ENCODE measurements at regions not wholly inside any gene's neighbourhood (a gene's known extent, or its start where the extent isn't known, plus 50 kb on each side); places are given as distances from the start of the nearest gene placed in this dataset.

GRCh38 chr18:72273025-72273424 is 271.1 kb downstream of the CBLN2 start:
- Histone ChIP-seq H3K36me3 (ENCODE audit: control insufficient read depth in 2 of 2, insufficient read depth in 2 of 2, low read length in 2 of 2) (no peaks in the 10 kb centered on the region), H3K27ac (ENCODE audit: low read length) (no peak overlapping the region), H3K9ac (ENCODE audit: low read length in 2 of 2) (no peak overlapping the region), H3K27me3 (ENCODE audit: control insufficient read depth in 1 of 2, insufficient read depth in 2 of 2, low read length in 2 of 2) (no peaks in the 10 kb centered on the region), H3K4me1 (ENCODE audit: control insufficient read depth, insufficient read depth, low read length) (no peaks in the 10 kb centered on the region), H3K9me3 (ENCODE audit: control insufficient read depth in 2 of 2, low read length in 2 of 2) (no peaks in the 10 kb centered on the region), H3K4me3 (ENCODE audit: low read length in 2 of 2) (no peak overlapping the region)

- Histone ChIP-seq H3K27me3 (ENCODE audit: control insufficient read depth in 1 of 2, insufficient read depth in 2 of 2, low read length in 2 of 2) (no peaks in the 10 kb centered on the region), H3K9me3 (ENCODE audit: control insufficient read depth in 2 of 2, low read length in 2 of 2) (no peaks in the 10 kb centered on the region), H3K9ac (ENCODE audit: low read length in 2 of 2) (no peak overlapping the region), H3K4me1 (ENCODE audit: control insufficient read depth, insufficient read depth, low read length) (no peaks in the 10 kb centered on the region), H3K36me3 (ENCODE audit: control insufficient read depth in 2 of 2, insufficient read depth in 2 of 2, low read length in 2 of 2) (no peaks in the 10 kb centered on the region), H3K27ac (ENCODE audit: low read length) (no peak overlapping the region), H3K4me3 (ENCODE audit: low read length in 2 of 2) (no peak overlapping the region)
Observed at GRCh38 chr18:72261590-72261989, 282.6 kb downstream of the CBLN2 start.

GRCh38 chr18:72246076-72246475 is 298.1 kb downstream of the CBLN2 start:
- Histone ChIP-seq H3K27me3 (ENCODE audit: control insufficient read depth in 1 of 2, insufficient read depth in 2 of 2, low read length in 2 of 2) (no peaks in the 10 kb centered on the region), H3K4me3 (ENCODE audit: low read length in 2 of 2) (no peak overlapping the region), H3K9me3 (ENCODE audit: control insufficient read depth in 2 of 2, low read length in 2 of 2) (peaks cover 0 to 3% of the 10 kb centered on the region in 2 donors), H3K4me1 (ENCODE audit: control insufficient read depth, insufficient read depth, low read length) (no peaks in the 10 kb centered on the region), H3K27ac (ENCODE audit: low read length) (no peak overlapping the region), H3K36me3 (ENCODE audit: control insufficient read depth in 2 of 2, insufficient read depth in 2 of 2, low read length in 2 of 2) (no peaks in the 10 kb centered on the region), H3K9ac (ENCODE audit: low read length in 2 of 2) (no peak overlapping the region)

GRCh38 chr18:72235422-72235821 is 308.7 kb downstream of the CBLN2 start:
- Histone ChIP-seq H3K27ac (ENCODE audit: low read length) (no peak overlapping the region), H3K36me3 (ENCODE audit: control insufficient read depth in 2 of 2, insufficient read depth in 2 of 2, low read length in 2 of 2) (no peaks in the 10 kb centered on the region), H3K9ac (ENCODE audit: low read length in 2 of 2) (no peak overlapping the region), H3K27me3 (ENCODE audit: control insufficient read depth in 1 of 2, insufficient read depth in 2 of 2, low read length in 2 of 2) (no peaks in the 10 kb centered on the region), H3K9me3 (ENCODE audit: control insufficient read depth in 2 of 2, low read length in 2 of 2) (no peaks in the 10 kb centered on the region), H3K4me1 (ENCODE audit: control insufficient read depth, insufficient read depth, low read length) (no peaks in the 10 kb centered on the region), H3K4me3 (ENCODE audit: low read length in 2 of 2) (no peak overlapping the region)

GRCh38 chr18:72233106-72233505 is 311.0 kb downstream of the CBLN2 start:
- Histone ChIP-seq H3K9ac (ENCODE audit: low read length in 2 of 2) (no peak overlapping the region), H3K4me3 (ENCODE audit: low read length in 2 of 2) (no peak overlapping the region), H3K4me1 (ENCODE audit: control insufficient read depth, insufficient read depth, low read length) (no peaks in the 10 kb centered on the region), H3K36me3 (ENCODE audit: control insufficient read depth in 2 of 2, insufficient read depth in 2 of 2, low read length in 2 of 2) (no peaks in the 10 kb centered on the region), H3K27me3 (ENCODE audit: control insufficient read depth in 1 of 2, insufficient read depth in 2 of 2, low read length in 2 of 2) (no peaks in the 10 kb centered on the region), H3K27ac (ENCODE audit: low read length) (no peak overlapping the region), H3K9me3 (ENCODE audit: control insufficient read depth in 2 of 2, low read length in 2 of 2) (no peaks in the 10 kb centered on the region)

- H3K9me3 ChIP-seq (ENCODE audit: control insufficient read depth in 2 of 2, low read length in 2 of 2) = no peaks in the 10 kb centered on the region
- H3K27ac ChIP-seq (ENCODE audit: low read length) = no peak overlapping the region
- H3K4me1 ChIP-seq (ENCODE audit: control insufficient read depth, insufficient read depth, low read length) = no peaks in the 10 kb centered on the region
- no peaks in the 10 kb centered on the region for H3K27me3 ChIP-seq (ENCODE audit: control insufficient read depth in 1 of 2, insufficient read depth in 2 of 2, low read length in 2 of 2)
- H3K9ac ChIP-seq (ENCODE audit: low read length in 2 of 2) = no peak overlapping the region
- H3K36me3 ChIP-seq (ENCODE audit: control insufficient read depth in 2 of 2, insufficient read depth in 2 of 2, low read length in 2 of 2) = no peaks in the 10 kb centered on the region
- H3K4me3 ChIP-seq (ENCODE audit: low read length in 2 of 2) = no peak overlapping the region
Observed at GRCh38 chr18:72232644-72233043, 311.5 kb downstream of the CBLN2 start.

- no peak overlapping the region for H3K4me3 ChIP-seq (ENCODE audit: low read length in 2 of 2)
- H3K36me3 ChIP-seq (ENCODE audit: control insufficient read depth in 2 of 2, insufficient read depth in 2 of 2, low read length in 2 of 2) = no peaks in the 10 kb centered on the region
- H3K27me3 ChIP-seq (ENCODE audit: control insufficient read depth in 1 of 2, insufficient read depth in 2 of 2, low read length in 2 of 2) = no peaks in the 10 kb centered on the region
- H3K4me1 ChIP-seq (ENCODE audit: control insufficient read depth, insufficient read depth, low read length) = no peaks in the 10 kb centered on the region
- H3K9me3 ChIP-seq (ENCODE audit: control insufficient read depth in 2 of 2, low read length in 2 of 2) = no peaks in the 10 kb centered on the region
- H3K9ac ChIP-seq (ENCODE audit: low read length in 2 of 2) = no peak overlapping the region
- no peak overlapping the region for H3K27ac ChIP-seq (ENCODE audit: low read length)
Observed at GRCh38 chr18:72225958-72226357, 318.2 kb downstream of the CBLN2 start.

- no peak overlapping the region for H3K9ac ChIP-seq (ENCODE audit: low read length in 2 of 2)
- H3K36me3 ChIP-seq (ENCODE audit: control insufficient read depth in 2 of 2, insufficient read depth in 2 of 2, low read length in 2 of 2) = no peaks in the 10 kb centered on the region
- H3K27me3 ChIP-seq (ENCODE audit: control insufficient read depth in 1 of 2, insufficient read depth in 2 of 2, low read length in 2 of 2) = no peaks in the 10 kb centered on the region
- no peak overlapping the region for H3K4me3 ChIP-seq (ENCODE audit: low read length in 2 of 2)
- no peaks in the 10 kb centered on the region for H3K9me3 ChIP-seq (ENCODE audit: control insufficient read depth in 2 of 2, low read length in 2 of 2)
- no peaks in the 10 kb centered on the region for H3K4me1 ChIP-seq (ENCODE audit: control insufficient read depth, insufficient read depth, low read length)
- no peak overlapping the region for H3K27ac ChIP-seq (ENCODE audit: low read length)
Observed at GRCh38 chr18:72223733-72224132, 320.4 kb downstream of the CBLN2 start.

- no peaks in the 10 kb centered on the region for H3K27me3 ChIP-seq (ENCODE audit: control insufficient read depth in 1 of 2, insufficient read depth in 2 of 2, low read length in 2 of 2)
- H3K4me1 ChIP-seq (ENCODE audit: control insufficient read depth, insufficient read depth, low read length) = no peaks in the 10 kb centered on the region
- H3K27ac ChIP-seq (ENCODE audit: low read length) = no peak overlapping the region
- H3K4me3 ChIP-seq (ENCODE audit: low read length in 2 of 2) = no peak overlapping the region
- no peaks in the 10 kb centered on the region for H3K9me3 ChIP-seq (ENCODE audit: control insufficient read depth in 2 of 2, low read length in 2 of 2)
- H3K9ac ChIP-seq (ENCODE audit: low read length in 2 of 2) = no peak overlapping the region
- H3K36me3 ChIP-seq (ENCODE audit: control insufficient read depth in 2 of 2, insufficient read depth in 2 of 2, low read length in 2 of 2) = no peaks in the 10 kb centered on the region
Observed at GRCh38 chr18:72208920-72209676, 335.0 kb downstream of the CBLN2 start.

- Histone ChIP-seq H3K27me3 (ENCODE audit: control insufficient read depth in 1 of 2, insufficient read depth in 2 of 2, low read length in 2 of 2) (no peaks in the 10 kb centered on the region), H3K4me1 (ENCODE audit: control insufficient read depth, insufficient read depth, low read length) (no peaks in the 10 kb centered on the region), H3K36me3 (ENCODE audit: control insufficient read depth in 2 of 2, insufficient read depth in 2 of 2, low read length in 2 of 2) (no peaks in the 10 kb centered on the region), H3K4me3 (ENCODE audit: low read length in 2 of 2) (no peak overlapping the region), H3K27ac (ENCODE audit: low read length) (no peak overlapping the region), H3K9ac (ENCODE audit: low read length in 2 of 2) (no peak overlapping the region), H3K9me3 (ENCODE audit: control insufficient read depth in 2 of 2, low read length in 2 of 2) (no peaks in the 10 kb centered on the region)
Observed at GRCh38 chr18:72207280-72207679, 336.9 kb downstream of the CBLN2 start.

GRCh38 chr18:72206814-72207213 is 337.3 kb downstream of the CBLN2 start:
- no peaks in the 10 kb centered on the region for H3K9me3 ChIP-seq (ENCODE audit: control insufficient read depth in 2 of 2, low read length in 2 of 2)
- H3K4me3 ChIP-seq (ENCODE audit: low read length in 2 of 2) = no peak overlapping the region
- no peaks in the 10 kb centered on the region for H3K27me3 ChIP-seq (ENCODE audit: control insufficient read depth in 1 of 2, insufficient read depth in 2 of 2, low read length in 2 of 2)
- H3K4me1 ChIP-seq (ENCODE audit: control insufficient read depth, insufficient read depth, low read length) = no peaks in the 10 kb centered on the region
- no peak overlapping the region for H3K9ac ChIP-seq (ENCODE audit: low read length in 2 of 2)
- H3K27ac ChIP-seq (ENCODE audit: low read length) = no peak overlapping the region
- H3K36me3 ChIP-seq (ENCODE audit: control insufficient read depth in 2 of 2, insufficient read depth in 2 of 2, low read length in 2 of 2) = no peaks in the 10 kb centered on the region
